PC-9 (cell line): ENCODE measurements at regions not wholly inside any gene's neighbourhood (a gene's known extent, or its start where the extent isn't known, plus 50 kb on each side); places are given as distances from the start of the nearest gene placed in this dataset.

Source experiments
- BruUV-seq: library from RNA; stranded (reverse); fragments of 400-500 nt; replicated peaks from 2 replicates; lab custom pipeline; 2021; lab: Mats Ljungman, UMichigan
- CTCF ChIA-PET: fragments of 300-600 bp; sonication (Branson Sonifier 250); formaldehyde crosslinking; loops from one replicate; lab custom pipeline; 2022; ENCODE audit warnings: antibody characterized with exemption; lab: Charles Lee
- POLR2A ChIA-PET: fragments of 300-600 bp; sonication (Branson Sonifier 250); formaldehyde crosslinking; loops from one replicate; lab custom pipeline; 2022; ENCODE audit warnings: antibody characterized with exemption; ENCODE audit not compliant: unreplicated experiment; lab: Charles Lee
- DNase-seq, 2 experiments: peaks; one replicate each; pipeline versions ENCODE4 v3.0.0 to v3.0.0-alpha.2; 2015 to 2022; ENCODE audit warnings: mixed read lengths in 1 of 2
- H2AFZ ChIP-seq: fragments of 200-600 bp; sonication (generic); 2 replicates; pipeline ENCODE4 v1.8.1; 2017; ENCODE audit warnings: antibody characterized with exemption
- H3F3A ChIP-seq: fragments of 200-600 bp; sonication (generic); 2 replicates; pipeline ENCODE4 v1.8.1; 2017; ENCODE audit warnings: antibody characterized with exemption, mild to moderate bottlenecking, low read depth; ENCODE audit not compliant: insufficient read depth
- H3K27ac ChIP-seq: fragments of 200-600 bp; sonication (generic); 2 replicates; pipeline ENCODE4 v1.6.1; 2016; ENCODE audit warnings: mixed run types
- H3K27me3 ChIP-seq: fragments of 200-600 bp; sonication (generic); 2 replicates; pipeline ENCODE4 v1.6.1; 2016; ENCODE audit warnings: low read depth, mixed run types; ENCODE audit not compliant: insufficient read depth
- H3K36me3 ChIP-seq: fragments of 200-600 bp; sonication (generic); 2 replicates; pipeline ENCODE4 v1.6.1; 2016; ENCODE audit warnings: low read depth, mixed run types
- H3K4me1 ChIP-seq: fragments of 200-600 bp; sonication (generic); replicated peaks from 2 replicates; pipeline ENCODE4 v1.6.1; 2016; ENCODE audit warnings: mixed run types; ENCODE audit not compliant: insufficient read depth
- H3K4me2 ChIP-seq: fragments of 200-600 bp; sonication (generic); 2 replicates; pipeline ENCODE4 v1.6.1; 2017; ENCODE audit warnings: mixed run types
- H3K4me3 ChIP-seq: fragments of 200-600 bp; sonication (generic); 2 replicates; pipeline ENCODE4 v1.6.1; 2016; ENCODE audit warnings: mixed run types
- H3K79me2 ChIP-seq: fragments of 200-600 bp; sonication (generic); 2 replicates; pipeline ENCODE4 v1.6.1; 2017; ENCODE audit warnings: low read depth, mixed run types
- H3K9me2 ChIP-seq: fragments of 200-600 bp; sonication (generic); 2 replicates; pipeline ENCODE4 v1.8.1; 2017; ENCODE audit warnings: mild to moderate bottlenecking; ENCODE audit not compliant: insufficient read depth
- H3K9me3 ChIP-seq: fragments of 200-600 bp; sonication (generic); 2 replicates; pipeline ENCODE4 v1.8.1; 2016; ENCODE audit warnings: low read depth; ENCODE audit not compliant: insufficient read depth
- H4K20me1 ChIP-seq: fragments of 200-600 bp; sonication (generic); 2 replicates; pipeline ENCODE4 v1.8.1; 2017; ENCODE audit not compliant: insufficient read depth
- CTCF ChIP-seq: fragments of 200-600 bp; sonication (generic); conservative IDR thresholded peaks from 2 replicates; pipeline ENCODE4 v1.6.1; 2017; ENCODE audit warnings: mixed run types, antibody characterized with exemption, mild to moderate bottlenecking, moderate library complexity
- EZH2 ChIP-seq: fragments of 200-600 bp; sonication (generic); IDR thresholded peaks from 2 replicates; pipeline ENCODE4 v1.8.0; 2017; ENCODE audit warnings: antibody characterized with exemption, low read depth
- intact Hi-C: fragments of 100-400 bp; cut with micrococcal nuclease; formaldehyde crosslinking; loops from one replicate; pipeline ENCODE4 v1.10.0; 2022; ENCODE audit not compliant: unreplicated experiment

DNA sequence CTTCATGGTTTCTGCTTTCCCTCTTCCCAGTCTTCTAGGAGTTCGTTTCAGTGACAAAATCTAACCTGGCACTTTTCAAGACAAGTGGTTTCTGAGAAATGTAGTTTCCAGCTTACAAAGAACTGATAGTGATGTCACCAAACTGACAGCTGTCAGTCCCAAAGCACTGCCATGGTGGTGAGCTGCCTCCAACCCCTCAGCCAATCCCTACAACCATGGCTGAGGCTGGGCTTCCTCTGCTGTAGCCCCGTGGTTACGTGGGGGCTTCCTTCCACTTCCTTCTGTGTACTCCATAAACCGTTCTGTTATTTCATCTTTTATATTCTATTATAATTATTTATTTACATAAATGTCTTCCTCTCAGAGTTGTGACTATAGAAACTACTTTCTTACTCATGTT, 198.6 kb upstream of the AGA start:
- H3K79me2 ChIP-seq, result no peaks in the 10 kb centered on the region
- H3K27me3 ChIP-seq, result no peaks in the 10 kb centered on the region
- no peaks in the 10 kb centered on the region for H4K20me1 ChIP-seq
- H3K4me1 ChIP-seq, result no peaks in the 10 kb centered on the region
- no peak overlapping the region for H3K4me2 ChIP-seq
- no peaks in the 10 kb centered on the region for H3F3A ChIP-seq
- CTCF ChIA-PET, result no interaction called here
- POLR2A ChIA-PET, result no interaction called here
- no peak overlapping the region for H3K27ac ChIP-seq
- DNase-seq, result no peak
- no peak overlapping the region for H2AFZ ChIP-seq
- no peak overlapping the region for H3K4me3 ChIP-seq
- H3K36me3 ChIP-seq, result no peaks in the 10 kb centered on the region
- TF ChIP-seq CTCF, result no peak
- TF ChIP-seq EZH2, result no peak
- BruUV-seq, result no TSS peak
- H3K9me2 ChIP-seq, result no peaks in the 10 kb centered on the region
- intact Hi-C loops, result no loop called here
- no peaks in the 10 kb centered on the region for H3K9me3 ChIP-seq

GRCh38 chr4:177660223-177660622, 218.0 kb upstream of the AGA start:
- Histone ChIP-seq H4K20me1 (no peaks in the 10 kb centered on the region), H3K4me3 (no peak overlapping the region), H3K27ac (no peak overlapping the region), H3K9me3 (no peaks in the 10 kb centered on the region), H3K79me2 (no peaks in the 10 kb centered on the region), H2AFZ (no peak overlapping the region), H3K27me3 (no peaks in the 10 kb centered on the region), H3F3A (no peaks in the 10 kb centered on the region), H3K36me3 (no peaks in the 10 kb centered on the region), H3K4me1 (no peaks in the 10 kb centered on the region), H3K9me2 (no peaks in the 10 kb centered on the region), H3K4me2 (no peak overlapping the region)
- POLR2A ChIA-PET, result no interaction called here
- intact Hi-C loops, result no loop called here
- no peak for DNase-seq
- TF ChIP-seq EZH2, result no peak
- no peak for TF ChIP-seq CTCF
- no TSS peak for BruUV-seq
- CTCF ChIA-PET, result no interaction called here

- DNase-seq, result peak in 1 of 2 experiments; percentile 2
- no peaks in the 10 kb centered on the region for H3K9me3 ChIP-seq
- H3K4me2 ChIP-seq, result no peak overlapping the region
- H3K36me3 ChIP-seq, result no peaks in the 10 kb centered on the region
- H3K4me3 ChIP-seq, result no peak overlapping the region
- TF ChIP-seq CTCF, result peak; percentile 43
- no peak for TF ChIP-seq EZH2
- no peaks in the 10 kb centered on the region for H3K9me2 ChIP-seq
- H3K27ac ChIP-seq, result no peak overlapping the region
- ChIA-PET POLR2A (no interaction called here), CTCF (no interaction called here)
- no TSS peak for BruUV-seq
- intact Hi-C loops, result no loop called here
- H3K4me1 ChIP-seq, result no peaks in the 10 kb centered on the region
- no peaks in the 10 kb centered on the region for H4K20me1 ChIP-seq
- H3K27me3 ChIP-seq, result no peaks in the 10 kb centered on the region
- H3K79me2 ChIP-seq, result no peaks in the 10 kb centered on the region
- no peaks in the 10 kb centered on the region for H3F3A ChIP-seq
- no peak overlapping the region for H2AFZ ChIP-seq
Measured at GRCh38 chr4:177667687-177668086, 225.4 kb upstream of the AGA start.
